Fibroblast of the aortic adventitia (primary cell): ENCODE measurements at regions not wholly inside any gene's neighbourhood (a gene's known extent, or its start where the extent isn't known, plus 50 kb on each side); places are given as distances from the start of the nearest gene placed in this dataset.

Experiments used
- DNase-seq: peaks from one replicate; pipeline ENCODE4 v3.0.0-alpha.2; 2010; ENCODE audit warnings: low read depth
- H3K4me3 ChIP-seq: 2 replicates; pipeline ENCODE4 v1.5.1; 2011; ENCODE audit warnings: low read depth, mild to moderate bottlenecking, control low read depth, low read length, moderate library complexity
- CTCF ChIP-seq: IDR thresholded peaks from 2 replicates; pipeline ENCODE4 v1.5.1; 2011; ENCODE audit warnings: mild to moderate bottlenecking, low read length, control low read depth, inconsistent platforms; ENCODE audit not compliant: insufficient read depth

GRCh38 chr5:89981878-89982773, 427.4 kb downstream of the CETN3 start:
- peak; percentile 17 for DNase-seq
- no peak for TF ChIP-seq CTCF
- H3K4me3 ChIP-seq, result no peak overlapping the region

DNA sequence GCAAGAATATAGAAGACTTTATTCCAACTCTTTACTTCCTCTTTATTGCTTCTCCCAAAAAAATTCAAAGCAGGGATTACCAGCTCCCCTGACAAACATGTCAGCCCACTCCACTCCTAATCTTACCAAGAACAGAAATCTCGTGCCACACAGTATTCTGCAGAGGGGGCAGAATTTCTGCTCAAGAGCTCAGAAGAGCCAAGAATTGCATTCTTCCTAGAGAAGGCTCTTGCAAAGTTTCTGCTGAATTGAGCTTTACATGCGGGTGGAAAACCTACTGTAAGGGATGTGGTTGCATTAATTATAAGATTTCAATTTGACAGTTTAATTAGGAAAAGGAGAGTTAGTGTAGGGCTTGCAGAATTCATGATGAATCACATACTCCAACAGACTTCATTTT, 428.5 kb downstream of the CETN3 start:
- H3K4me3 ChIP-seq, result no peak overlapping the region
- TF ChIP-seq CTCF, result no peak
- no peak for DNase-seq

DNA sequence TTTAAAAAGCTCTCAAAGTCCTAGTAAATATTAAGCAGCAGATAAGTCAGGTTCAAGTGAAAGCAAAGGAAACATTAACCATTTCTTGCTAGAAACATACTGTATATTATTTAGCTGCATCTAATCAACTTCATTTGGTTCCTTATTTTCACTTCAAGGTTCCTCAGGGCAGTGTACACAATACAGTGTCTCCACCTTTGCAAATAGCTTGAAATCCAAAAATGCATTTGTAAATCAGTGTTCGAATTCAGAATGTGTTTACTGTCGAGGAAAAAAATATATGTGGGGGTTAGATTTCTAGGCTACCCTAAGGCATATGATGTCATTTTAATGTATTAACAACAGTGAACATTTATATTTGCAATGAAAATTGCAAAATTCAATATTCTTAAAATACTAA, 436.0 kb downstream of the CETN3 start:
- TF ChIP-seq CTCF, result no peak
- H3K4me3 ChIP-seq, result no peak overlapping the region
- no peak for DNase-seq

GRCh38 chr5:89972901-89973300, 436.7 kb downstream of the CETN3 start:
- DNase-seq, result peak; percentile 40

DNA sequence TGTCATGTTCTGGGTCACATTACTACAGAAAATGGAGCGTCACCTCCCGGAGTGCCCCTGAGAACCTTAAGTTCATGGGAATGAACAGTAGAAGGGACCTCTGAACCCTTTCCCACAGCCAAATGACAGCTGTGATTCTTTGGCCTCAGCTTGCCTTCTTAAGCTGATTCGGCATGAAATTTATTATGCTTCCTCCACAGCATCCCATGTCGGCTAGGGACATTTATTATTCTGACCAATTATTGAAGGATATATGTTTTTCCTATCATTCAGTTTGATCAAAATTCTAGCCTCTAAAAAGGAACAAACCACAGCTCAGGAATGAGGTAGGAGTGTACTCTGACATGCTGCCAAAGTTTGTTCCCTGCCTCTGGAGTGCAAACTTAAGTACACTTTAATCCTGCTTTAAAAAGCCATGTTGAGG, 440.6 kb downstream of the CETN3 start:
- no peak for TF ChIP-seq CTCF
- DNase-seq, result peak; percentile 45
- no peak overlapping the region for H3K4me3 ChIP-seq

More at GRCh38 chr5:89972901-89973300, 436.7 kb downstream of the CETN3 start:
- no peak overlapping the region for H3K4me3 ChIP-seq
- no peak for TF ChIP-seq CTCF

GRCh38 chr5:89967771-89968444, 441.6 kb downstream of the CETN3 start:
- H3K4me3 ChIP-seq, result no peak overlapping the region
- TF ChIP-seq CTCF, result no peak
- DNase-seq, result no peak
